WTC11 (cell line): ENCODE measurements at regions not wholly inside any gene's neighbourhood (a gene's known extent, or its start where the extent isn't known, plus 50 kb on each side); places are given as distances from the start of the nearest gene placed in this dataset.

ENCODE experiments used
- ATAC-seq: fragments of 200-7000 bp; cut with Tn5 transposase; 2 replicates; pipeline ENCODE4 v1.10.0; 2021; ENCODE audit warnings: mild to moderate bottlenecking, moderate library complexity
- CTCF ChIA-PET: fragments of 300-600 bp; sonication (Branson Sonifier 250); formaldehyde crosslinking; loops from one replicate; lab custom pipeline; 2021; ENCODE audit warnings: antibody characterized with exemption; lab: Charles Lee
- POLR2A ChIA-PET: fragments of 350-600 bp; sonication (Branson Sonifier 250); formaldehyde crosslinking; loops from one replicate; lab custom pipeline; 2021; ENCODE audit warnings: antibody characterized with exemption; lab: Charles Lee
- DNase-seq: peaks from one replicate; pipeline ENCODE4 v3.0.0; 2021; ENCODE audit warnings: low spot score
- H3K27ac Mint-ChIP-seq: 2 replicates; pipeline ENCODE4 v1.8.0; 2021; ENCODE audit warnings: mixed read lengths
- H3K27me3 Mint-ChIP-seq: 2 replicates; pipeline ENCODE4 v1.8.0; 2021; ENCODE audit warnings: low read depth, mild to moderate bottlenecking, moderate library complexity, mixed read lengths
- H3K36me3 Mint-ChIP-seq: 2 replicates; pipeline ENCODE4 v1.8.0; 2021; ENCODE audit warnings: mixed read lengths
- H3K4me1 Mint-ChIP-seq: 2 replicates; pipeline ENCODE4 v1.8.0; 2022; ENCODE audit warnings: mixed read lengths
- H3K4me3 Mint-ChIP-seq: 2 replicates; pipeline ENCODE4 v1.8.0; 2021; ENCODE audit warnings: mild to moderate bottlenecking, moderate library complexity, mixed read lengths
- H3K9me3 Mint-ChIP-seq: 2 replicates; pipeline ENCODE4 v1.8.0; 2021; ENCODE audit warnings: mixed read lengths
- CREM ChIP-seq: sonication (generic); formaldehyde crosslinking; IDR thresholded peaks from 2 replicates; pipeline ENCODE4 v1.8.1; 2022; ENCODE audit warnings: mild to moderate bottlenecking, missing genetic modification reagents, moderate library complexity
- NR3C1 ChIP-seq: sonication (generic); formaldehyde crosslinking; conservative IDR thresholded peaks from 2 replicates; pipeline ENCODE4 v1.8.1; 2023; ENCODE audit warnings: low read depth, mild to moderate bottlenecking, missing genetic modification reagents
- ZBTB21 ChIP-seq: sonication (generic); formaldehyde crosslinking; IDR thresholded peaks from 2 replicates; pipeline ENCODE4 v1.8.1; 2023; ENCODE audit warnings: mild to moderate bottlenecking, missing genetic modification reagents, borderline replicate concordance
- ZNF671 ChIP-seq: fragments of 250-450 bp; sonication (Bioruptor Pico); IDR thresholded peaks from 2 replicates; pipeline ENCODE4 v1.8.0; 2021; ENCODE audit warnings: mild to moderate bottlenecking
- TF ChIP-seq, protein P1 (sequence below): sonication (generic); formaldehyde crosslinking; IDR thresholded peaks from 2 replicates; pipeline ENCODE4 v1.8.1; 2022; ENCODE audit warnings: missing genetic modification reagents, borderline replicate concordance
- TF ChIP-seq, protein P2 (sequence below): sonication (generic); formaldehyde crosslinking; IDR thresholded peaks from 2 replicates; pipeline ENCODE4 v1.8.0; 2022; ENCODE audit warnings: missing genetic modification reagents
- TF ChIP-seq, protein P3 (sequence below): sonication (generic); formaldehyde crosslinking; IDR thresholded peaks from 2 replicates; pipeline ENCODE4 v1.8.1; 2022; ENCODE audit warnings: mild to moderate bottlenecking, moderate library complexity, missing genetic modification reagents
- TF ChIP-seq, protein P4 (sequence below): sonication (generic); formaldehyde crosslinking; IDR thresholded peaks from 2 replicates; pipeline ENCODE4 v1.8.0; 2022; ENCODE audit warnings: mild to moderate bottlenecking, missing genetic modification reagents
- TF ChIP-seq, protein P5 (sequence below): sonication (generic); formaldehyde crosslinking; IDR thresholded peaks from 2 replicates; pipeline ENCODE4 v1.8.1; 2023; ENCODE audit warnings: mild to moderate bottlenecking, missing genetic modification reagents, moderate library complexity

DNA sequence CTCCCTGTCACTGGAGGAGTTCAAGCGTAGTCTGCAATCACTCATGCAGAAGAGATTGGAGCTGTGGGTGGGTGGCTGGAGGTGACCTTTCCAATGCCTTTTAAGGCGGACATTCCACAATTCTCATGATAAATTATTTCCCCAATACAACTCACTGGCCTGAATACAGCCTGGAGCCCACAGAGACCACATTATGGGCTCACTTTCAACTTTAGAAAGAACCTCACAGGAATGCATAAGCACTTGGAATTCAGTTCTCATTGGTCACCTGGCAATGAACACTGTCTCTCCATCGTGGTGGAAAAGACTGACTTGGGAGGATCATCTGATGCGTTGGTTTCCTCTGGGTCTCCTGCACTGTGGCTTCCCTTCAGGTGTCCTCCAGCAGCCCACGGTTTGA, 151.8 kb upstream of the KCND3 start:
- CTCF ChIA-PET = no interaction called here
- no peaks in the 10 kb centered on the region for H3K36me3 Mint-ChIP-seq
- TF ChIP-seq, protein P1, sequence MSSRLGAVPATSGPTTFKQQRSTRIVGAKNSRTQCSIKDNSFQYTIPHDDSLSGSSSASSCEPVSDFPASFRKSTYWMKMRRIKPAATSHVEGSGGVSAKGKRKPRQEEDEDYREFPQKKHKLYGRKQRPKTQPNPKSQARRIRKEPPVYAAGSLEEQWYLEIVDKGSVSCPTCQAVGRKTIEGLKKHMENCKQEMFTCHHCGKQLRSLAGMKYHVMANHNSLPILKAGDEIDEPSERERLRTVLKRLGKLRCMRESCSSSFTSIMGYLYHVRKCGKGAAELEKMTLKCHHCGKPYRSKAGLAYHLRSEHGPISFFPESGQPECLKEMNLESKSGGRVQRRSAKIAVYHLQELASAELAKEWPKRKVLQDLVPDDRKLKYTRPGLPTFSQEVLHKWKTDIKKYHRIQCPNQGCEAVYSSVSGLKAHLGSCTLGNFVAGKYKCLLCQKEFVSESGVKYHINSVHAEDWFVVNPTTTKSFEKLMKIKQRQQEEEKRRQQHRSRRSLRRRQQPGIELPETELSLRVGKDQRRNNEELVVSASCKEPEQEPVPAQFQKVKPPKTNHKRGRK = no peak
- TF ChIP-seq NR3C1 (CRISPR knock-in tag) (no peak), ZNF671 (no peak)
- TF ChIP-seq, protein P2, sequence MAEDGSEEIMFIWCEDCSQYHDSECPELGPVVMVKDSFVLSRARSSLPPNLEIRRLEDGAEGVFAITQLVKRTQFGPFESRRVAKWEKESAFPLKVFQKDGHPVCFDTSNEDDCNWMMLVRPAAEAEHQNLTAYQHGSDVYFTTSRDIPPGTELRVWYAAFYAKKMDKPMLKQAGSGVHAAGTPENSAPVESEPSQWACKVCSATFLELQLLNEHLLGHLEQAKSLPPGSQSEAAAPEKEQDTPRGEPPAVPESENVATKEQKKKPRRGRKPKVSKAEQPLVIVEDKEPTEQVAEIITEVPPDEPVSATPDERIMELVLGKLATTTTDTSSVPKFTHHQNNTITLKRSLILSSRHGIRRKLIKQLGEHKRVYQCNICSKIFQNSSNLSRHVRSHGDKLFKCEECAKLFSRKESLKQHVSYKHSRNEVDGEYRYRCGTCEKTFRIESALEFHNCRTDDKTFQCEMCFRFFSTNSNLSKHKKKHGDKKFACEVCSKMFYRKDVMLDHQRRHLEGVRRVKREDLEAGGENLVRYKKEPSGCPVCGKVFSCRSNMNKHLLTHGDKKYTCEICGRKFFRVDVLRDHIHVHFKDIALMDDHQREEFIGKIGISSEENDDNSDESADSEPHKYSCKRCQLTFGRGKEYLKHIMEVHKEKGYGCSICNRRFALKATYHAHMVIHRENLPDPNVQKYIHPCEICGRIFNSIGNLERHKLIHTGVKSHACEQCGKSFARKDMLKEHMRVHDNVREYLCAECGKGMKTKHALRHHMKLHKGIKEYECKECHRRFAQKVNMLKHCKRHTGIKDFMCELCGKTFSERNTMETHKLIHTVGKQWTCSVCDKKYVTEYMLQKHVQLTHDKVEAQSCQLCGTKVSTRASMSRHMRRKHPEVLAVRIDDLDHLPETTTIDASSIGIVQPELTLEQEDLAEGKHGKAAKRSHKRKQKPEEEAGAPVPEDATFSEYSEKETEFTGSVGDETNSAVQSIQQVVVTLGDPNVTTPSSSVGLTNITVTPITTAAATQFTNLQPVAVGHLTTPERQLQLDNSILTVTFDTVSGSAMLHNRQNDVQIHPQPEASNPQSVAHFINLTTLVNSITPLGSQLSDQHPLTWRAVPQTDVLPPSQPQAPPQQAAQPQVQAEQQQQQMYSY (CRISPR knock-in tag) = no peak
- TF ChIP-seq, protein P3, sequence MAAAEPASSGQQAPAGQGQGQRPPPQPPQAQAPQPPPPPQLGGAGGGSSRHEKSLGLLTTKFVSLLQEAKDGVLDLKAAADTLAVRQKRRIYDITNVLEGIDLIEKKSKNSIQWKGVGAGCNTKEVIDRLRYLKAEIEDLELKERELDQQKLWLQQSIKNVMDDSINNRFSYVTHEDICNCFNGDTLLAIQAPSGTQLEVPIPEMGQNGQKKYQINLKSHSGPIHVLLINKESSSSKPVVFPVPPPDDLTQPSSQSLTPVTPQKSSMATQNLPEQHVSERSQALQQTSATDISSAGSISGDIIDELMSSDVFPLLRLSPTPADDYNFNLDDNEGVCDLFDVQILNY (CRISPR knock-in tag) = no peak
- no peaks in the 10 kb centered on the region; the same call in 1 of the 2 replicates for H3K27me3 Mint-ChIP-seq
- DNase-seq (no peak), ATAC-seq (no peak)
- POLR2A ChIA-PET = no interaction called here
- no peaks in the 10 kb centered on the region for H3K9me3 Mint-ChIP-seq
- no peak overlapping the region for H3K27ac Mint-ChIP-seq
- H3K4me1 Mint-ChIP-seq = no peaks in the 10 kb centered on the region
- H3K4me3 Mint-ChIP-seq = no peak overlapping the region

DNA sequence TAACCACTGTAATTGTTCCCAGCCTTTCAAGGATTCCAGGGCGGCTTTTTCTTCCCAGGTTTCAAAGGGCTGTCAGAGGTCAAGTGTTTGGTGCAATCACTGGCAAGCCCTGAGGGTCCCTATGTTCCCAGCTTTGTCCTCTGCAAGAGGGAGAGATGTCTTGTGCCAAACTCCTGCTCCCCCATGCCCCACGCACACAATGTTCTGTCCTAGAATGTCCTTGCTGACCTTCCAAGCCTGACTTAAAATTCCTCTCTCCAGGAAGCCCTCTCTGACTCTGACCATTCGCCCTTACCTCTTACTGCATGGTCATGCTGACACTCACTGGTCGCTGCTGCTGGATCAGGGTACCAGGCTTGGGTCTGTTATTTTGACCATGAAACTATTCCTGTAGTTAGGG, 152.5 kb upstream of the KCND3 start:
- ChIA-PET POLR2A (no interaction called here), CTCF (no interaction called here)
- DNase-seq = no peak
- Mint-ChIP-seq H3K27me3 (no peaks in the 10 kb centered on the region; the same call in 1 of the 2 replicates), H3K9me3 (no peaks in the 10 kb centered on the region), H3K4me1 (no peaks in the 10 kb centered on the region), H3K4me3 (no peak overlapping the region), H3K36me3 (no peaks in the 10 kb centered on the region), H3K27ac (no peak overlapping the region)
- TF ChIP-seq CREM (CRISPR knock-in tag) = no peak
- TF ChIP-seq, protein P4, sequence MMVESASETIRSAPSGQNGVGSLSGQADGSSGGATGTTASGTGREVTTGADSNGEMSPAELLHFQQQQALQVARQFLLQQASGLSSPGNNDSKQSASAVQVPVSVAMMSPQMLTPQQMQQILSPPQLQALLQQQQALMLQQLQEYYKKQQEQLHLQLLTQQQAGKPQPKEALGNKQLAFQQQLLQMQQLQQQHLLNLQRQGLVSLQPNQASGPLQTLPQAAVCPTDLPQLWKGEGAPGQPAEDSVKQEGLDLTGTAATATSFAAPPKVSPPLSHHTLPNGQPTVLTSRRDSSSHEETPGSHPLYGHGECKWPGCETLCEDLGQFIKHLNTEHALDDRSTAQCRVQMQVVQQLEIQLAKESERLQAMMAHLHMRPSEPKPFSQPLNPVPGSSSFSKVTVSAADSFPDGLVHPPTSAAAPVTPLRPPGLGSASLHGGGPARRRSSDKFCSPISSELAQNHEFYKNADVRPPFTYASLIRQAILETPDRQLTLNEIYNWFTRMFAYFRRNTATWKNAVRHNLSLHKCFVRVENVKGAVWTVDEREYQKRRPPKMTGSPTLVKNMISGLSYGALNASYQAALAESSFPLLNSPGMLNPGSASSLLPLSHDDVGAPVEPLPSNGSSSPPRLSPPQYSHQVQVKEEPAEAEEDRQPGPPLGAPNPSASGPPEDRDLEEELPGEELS (CRISPR knock-in tag) = no peak
- TF ChIP-seq, protein P3 (CRISPR knock-in tag) = no peak
- no peak for ATAC-seq

DNA sequence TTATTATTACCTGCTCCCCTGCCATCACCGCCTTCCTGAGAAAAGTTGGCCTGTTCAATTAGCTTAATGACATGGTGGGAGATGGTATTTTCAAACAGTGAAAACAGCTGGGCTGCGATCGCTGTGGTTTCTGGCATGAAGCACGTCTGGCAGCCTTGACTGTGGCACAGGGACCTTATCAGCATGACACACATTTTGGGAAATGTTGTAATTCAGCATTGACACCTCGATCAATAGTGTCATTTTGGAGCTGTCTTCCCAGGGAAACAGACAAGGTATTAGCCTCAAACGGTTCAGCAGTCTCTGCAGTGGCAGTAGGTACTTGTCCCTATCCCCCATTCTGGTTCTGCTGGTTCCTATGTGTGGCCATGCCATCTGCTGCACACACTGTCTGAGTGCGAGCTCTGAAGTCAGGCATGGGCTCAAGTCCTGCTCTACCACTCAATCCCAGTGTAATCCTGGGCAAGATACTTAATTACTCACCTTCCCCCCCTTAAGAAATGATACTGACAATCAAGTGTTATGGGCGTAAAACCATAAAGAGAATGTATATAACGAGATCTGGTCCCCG, 154.5 kb upstream of the KCND3 start:
- Mint-ChIP-seq H3K9me3 (peaks cover 14% of the 10 kb centered on the region), H3K4me1 (no peaks in the 10 kb centered on the region), H3K27me3 (peaks cover 5% of the 10 kb centered on the region), H3K4me3 (no peak overlapping the region), H3K27ac (no peak overlapping the region), H3K36me3 (peaks cover 5% of the 10 kb centered on the region)
- ChIA-PET CTCF (no interaction called here), POLR2A (no interaction called here)
- no peak for TF ChIP-seq ZBTB21 (CRISPR knock-in tag)
- TF ChIP-seq, protein P5, sequence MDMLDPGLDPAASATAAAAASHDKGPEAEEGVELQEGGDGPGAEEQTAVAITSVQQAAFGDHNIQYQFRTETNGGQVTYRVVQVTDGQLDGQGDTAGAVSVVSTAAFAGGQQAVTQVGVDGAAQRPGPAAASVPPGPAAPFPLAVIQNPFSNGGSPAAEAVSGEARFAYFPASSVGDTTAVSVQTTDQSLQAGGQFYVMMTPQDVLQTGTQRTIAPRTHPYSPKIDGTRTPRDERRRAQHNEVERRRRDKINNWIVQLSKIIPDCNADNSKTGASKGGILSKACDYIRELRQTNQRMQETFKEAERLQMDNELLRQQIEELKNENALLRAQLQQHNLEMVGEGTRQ (CRISPR knock-in tag) = no peak
- DNase-seq = no peak
- no peak for ATAC-seq
